ENCODE measurements at regions not wholly inside any gene's neighbourhood (a gene's known extent, or its start where the extent isn't known, plus 50 kb on each side); places are given as distances from the start of the nearest gene placed in this dataset.

DNA sequence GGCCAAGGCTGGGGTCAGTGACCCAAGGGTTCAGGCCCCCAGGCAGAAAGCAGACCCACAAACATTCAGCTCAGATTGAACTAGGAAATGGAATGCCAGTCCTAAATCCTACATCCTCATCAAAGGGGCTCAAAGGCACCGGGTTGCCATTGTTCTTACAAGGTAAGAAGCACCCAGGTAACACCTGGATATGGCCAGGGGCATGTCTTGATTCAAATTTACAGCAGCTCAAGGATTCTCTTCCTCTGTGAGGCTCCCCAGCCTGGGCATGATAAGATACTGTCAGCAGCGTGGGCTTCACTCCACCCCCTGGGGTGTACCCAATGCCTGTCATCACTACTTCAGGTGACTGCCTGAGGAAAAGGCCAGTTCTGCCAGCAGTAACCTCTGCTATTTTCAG is 92.1 kb upstream of the FSTL4 start:
- no peaks in the 10 kb centered on the region for H3K36me3 ChIP-seq
- DNase-seq (ENCODE audit: low spot score in 2 of 2): no peak
- H3K4me3 ChIP-seq: no peak overlapping the region
- H3K27ac ChIP-seq: no peak overlapping the region
- TF ChIP-seq EP300 (IDR thresholded peaks at IDR 0.05): no peak
- no peak for TF ChIP-seq POLR2A (IDR thresholded peaks at IDR 0.05)
- no peak for TF ChIP-seq CTCF (IDR thresholded peaks at IDR 0.05)
- 75 to 90% methylated on average over 2 of the region's 2 CpGs for WGBS, 2 donors
- H3K4me1 ChIP-seq: peaks cover 0 to 10% (median 0%) of the 10 kb centered on the region in 4 donors
- H3K27me3 ChIP-seq: no peaks in the 10 kb centered on the region
- H3K9me3 ChIP-seq: no peaks in the 10 kb centered on the region

GRCh38 chr5:133703935-133704334 is 91.6 kb upstream of the FSTL4 start:
- 86 to 90% methylated on average over 1 of the region's 1 CpG for WGBS, 2 donors
- no peaks in the 10 kb centered on the region for H3K9me3 ChIP-seq

GRCh38 chr5:133702791-133703770 is 90.7 kb upstream of the FSTL4 start:
- Histone ChIP-seq H3K4me1 (no peaks in the 10 kb centered on the region), H3K36me3 (no peaks in the 10 kb centered on the region), H3K9me3 (no peaks in the 10 kb centered on the region), H3K27me3 (no peaks in the 10 kb centered on the region), H3K27ac (no peak overlapping the region), H3K4me3 (no peak overlapping the region)
- TF ChIP-seq EP300 (IDR thresholded peaks at IDR 0.05) (no peak), POLR2A (IDR thresholded peaks at IDR 0.05) (no peak), CTCF (IDR thresholded peaks at IDR 0.05) (no peak)
- no peak for DNase-seq (ENCODE audit: low spot score in 2 of 2)
- 79 to 82% methylated on average over 15 of the region's 15 CpGs for WGBS, 2 donors

More at GRCh38 chr5:133703935-133704334, 91.6 kb upstream of the FSTL4 start:
- TF ChIP-seq CTCF (IDR thresholded peaks at IDR 0.05) (no peak), EP300 (IDR thresholded peaks at IDR 0.05) (no peak), POLR2A (IDR thresholded peaks at IDR 0.05) (no peak)
- Histone ChIP-seq H3K27ac (no peak overlapping the region), H3K4me1 (peaks cover 0 to 8% (median 0%) of the 10 kb centered on the region in 4 donors), H3K27me3 (no peaks in the 10 kb centered on the region), H3K4me3 (no peak overlapping the region), H3K36me3 (no peaks in the 10 kb centered on the region)
- no peak for DNase-seq (ENCODE audit: low spot score in 2 of 2)

GRCh38 chr5:133701871-133702270 is 89.5 kb upstream of the FSTL4 start:
- WGBS, 2 donors: 85 to 87% methylated on average over 4 of the region's 4 CpGs
- H3K4me1 ChIP-seq: no peaks in the 10 kb centered on the region
- no peak overlapping the region for H3K27ac ChIP-seq
- no peaks in the 10 kb centered on the region for H3K36me3 ChIP-seq
- H3K9me3 ChIP-seq: no peaks in the 10 kb centered on the region
- no peak overlapping the region for H3K4me3 ChIP-seq
- no peak for TF ChIP-seq CTCF (IDR thresholded peaks at IDR 0.05)
- no peak for TF ChIP-seq EP300 (IDR thresholded peaks at IDR 0.05)
- no peak for TF ChIP-seq POLR2A (IDR thresholded peaks at IDR 0.05)
- DNase-seq (ENCODE audit: low spot score in 2 of 2): no peak
- no peaks in the 10 kb centered on the region for H3K27me3 ChIP-seq

GRCh38 chr5:133700251-133700650 is 87.9 kb upstream of the FSTL4 start:
- Histone ChIP-seq H3K36me3 (no peaks in the 10 kb centered on the region), H3K9me3 (no peaks in the 10 kb centered on the region), H3K27ac (no peak overlapping the region), H3K4me3 (no peak overlapping the region), H3K27me3 (no peaks in the 10 kb centered on the region), H3K4me1 (no peaks in the 10 kb centered on the region)
- no peak for DNase-seq (ENCODE audit: low spot score in 2 of 2)
- 91 to 94% methylated on average over 2 of the region's 2 CpGs for WGBS, 2 donors
- TF ChIP-seq EP300 (IDR thresholded peaks at IDR 0.05) (no peak), POLR2A (IDR thresholded peaks at IDR 0.05) (no peak), CTCF (IDR thresholded peaks at IDR 0.05) (no peak)

Measured in tibial nerve (tissue), 4 donors.